Kidney glomerular epithelial cell (primary cell): ENCODE measurements at regions not wholly inside any gene's neighbourhood (a gene's known extent, or its start where the extent isn't known, plus 50 kb on each side); places are given as distances from the start of the nearest gene placed in this dataset.

Experiments used
- DNase-seq: peaks from one replicate; lab custom pipeline; 2025; lab: John Stamatoyannopoulos, UW

- DNase-seq, result no peak
Observed at GRCh38 chr21:16587141-16587581, 857.4 kb downstream of the USP25 start.

- no peak for DNase-seq
Observed at GRCh38 chr21:16587681-16588375, 858.0 kb downstream of the USP25 start.

DNA sequence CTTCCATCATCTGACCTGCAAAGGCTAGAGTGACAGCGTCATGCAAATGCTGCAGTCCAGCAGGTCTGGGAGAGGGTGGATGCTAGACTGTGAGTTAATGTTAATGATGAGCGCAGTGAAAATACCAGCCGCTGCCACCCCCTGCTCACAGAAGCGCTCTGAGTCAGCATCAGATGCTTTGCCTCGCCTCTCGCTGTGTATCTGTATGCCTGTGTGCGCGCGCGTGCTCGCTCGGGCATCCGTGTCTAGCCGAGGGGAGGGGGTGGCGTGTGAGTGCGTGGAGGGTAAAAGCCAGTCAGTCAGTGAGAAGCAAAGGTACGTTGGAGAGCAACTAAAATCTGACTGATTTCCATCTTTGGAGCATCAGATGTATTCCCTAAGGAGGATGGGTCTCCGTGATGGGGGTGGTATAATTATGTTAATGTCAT is 858.7 kb downstream of the USP25 start:
- peak; percentile 91 for DNase-seq

DNA sequence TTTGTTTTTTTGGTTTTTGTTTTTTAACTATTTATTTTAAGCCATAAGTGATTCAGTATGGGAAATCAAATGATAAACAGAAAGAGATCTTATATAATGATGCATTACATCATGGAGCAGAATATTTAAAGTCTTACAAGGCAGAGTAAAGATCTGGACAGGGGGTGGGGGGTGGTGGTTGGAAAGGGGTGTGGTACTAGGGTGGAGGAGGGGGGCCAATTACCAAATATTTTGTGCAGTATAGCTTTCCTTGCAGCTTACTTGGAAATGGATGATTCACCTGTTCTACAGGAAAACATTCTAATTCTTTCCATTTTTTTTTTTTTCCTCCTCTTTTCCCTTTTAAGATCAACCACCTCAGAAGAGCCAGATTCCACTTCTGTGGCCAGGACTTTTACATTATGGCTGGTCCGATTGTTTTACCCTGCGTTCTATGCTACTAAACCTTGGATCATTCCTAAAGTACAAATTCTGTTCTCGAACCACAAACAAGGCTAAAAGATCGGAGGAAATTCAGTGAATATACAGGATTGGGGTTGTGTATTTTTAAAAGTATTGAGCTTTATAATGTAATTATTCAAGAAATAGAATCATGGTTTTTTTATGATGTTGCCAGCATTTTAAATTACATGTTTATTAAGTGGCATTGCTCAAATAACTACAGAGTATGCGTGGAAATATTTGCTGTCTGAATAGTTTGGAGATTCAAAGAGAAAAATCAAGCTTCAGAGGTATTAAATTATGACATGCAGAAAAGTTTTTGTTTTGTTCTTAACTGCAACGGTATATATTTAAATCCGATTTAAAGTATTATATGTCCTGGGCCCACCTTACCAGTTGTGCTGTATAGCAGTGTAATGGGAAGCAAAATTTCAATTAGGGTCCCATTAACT is 859.5 kb downstream of the USP25 start:
- no peak for DNase-seq

DNA sequence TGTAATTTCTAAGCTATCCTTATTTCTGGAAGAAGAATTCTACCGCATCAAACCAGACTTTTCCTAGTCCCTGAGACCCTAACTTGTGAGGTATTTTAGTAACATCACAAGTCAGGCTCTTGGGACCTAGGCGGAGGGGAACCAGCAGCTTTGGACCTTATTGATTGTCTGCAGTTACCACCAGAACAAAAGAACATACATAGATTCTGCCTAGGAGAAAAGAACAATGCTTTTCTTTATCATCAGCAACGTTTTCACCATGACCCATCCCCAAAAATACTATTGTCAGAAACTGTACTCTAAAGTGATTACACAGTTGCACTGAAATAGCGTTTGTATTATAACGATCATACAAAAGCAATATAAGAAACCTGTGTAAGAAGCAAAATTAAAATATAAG is 860.4 kb downstream of the USP25 start:
- no peak for DNase-seq

DNA sequence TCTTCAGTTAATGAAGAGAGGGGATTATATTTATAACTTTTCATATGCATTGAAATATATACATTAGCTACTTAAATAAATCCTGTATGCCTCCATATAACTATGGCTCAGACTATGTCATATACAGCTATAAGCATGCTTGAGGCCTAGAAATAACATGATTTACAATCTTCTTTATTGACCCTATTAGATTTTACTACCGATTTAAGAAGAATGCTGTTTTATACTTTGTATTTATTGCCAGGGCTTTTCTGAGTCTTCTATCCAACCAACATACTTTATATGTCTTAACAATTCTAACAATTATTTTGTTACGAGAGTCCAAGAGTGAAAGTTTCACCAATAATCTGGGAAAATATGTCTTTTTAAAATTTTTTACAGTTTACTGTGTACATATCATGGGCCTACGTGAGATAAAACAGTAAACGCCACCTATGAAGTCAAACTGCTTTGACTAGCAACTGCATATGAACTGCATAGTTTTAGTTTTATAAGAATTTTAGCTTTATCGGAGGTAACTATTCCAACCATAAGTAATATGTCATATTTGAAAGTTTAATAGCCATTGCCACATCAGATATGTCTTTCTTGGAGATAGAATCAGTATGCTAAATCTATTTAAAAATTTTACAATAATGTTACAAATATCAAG is 861.0 kb downstream of the USP25 start:
- no peak for DNase-seq

DNA sequence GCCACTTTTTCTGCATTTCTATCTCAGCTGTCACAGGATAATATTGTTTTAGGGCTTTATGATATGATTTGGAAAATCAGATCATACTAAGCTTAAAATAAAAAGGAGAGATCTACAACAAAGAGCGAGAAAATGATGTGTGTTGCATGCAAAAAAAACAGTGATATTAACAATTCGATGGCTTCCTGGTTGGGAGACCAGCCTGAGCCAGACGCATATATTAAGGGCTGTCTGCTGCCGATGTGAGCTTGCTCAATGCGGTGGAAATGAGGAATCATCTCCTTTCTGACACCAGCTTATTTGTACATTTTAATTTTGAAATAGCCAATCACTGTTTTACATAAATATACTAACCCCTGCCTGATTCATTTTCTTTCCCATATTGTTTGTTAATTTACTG is 862.6 kb downstream of the USP25 start:
- DNase-seq, result no peak

DNA sequence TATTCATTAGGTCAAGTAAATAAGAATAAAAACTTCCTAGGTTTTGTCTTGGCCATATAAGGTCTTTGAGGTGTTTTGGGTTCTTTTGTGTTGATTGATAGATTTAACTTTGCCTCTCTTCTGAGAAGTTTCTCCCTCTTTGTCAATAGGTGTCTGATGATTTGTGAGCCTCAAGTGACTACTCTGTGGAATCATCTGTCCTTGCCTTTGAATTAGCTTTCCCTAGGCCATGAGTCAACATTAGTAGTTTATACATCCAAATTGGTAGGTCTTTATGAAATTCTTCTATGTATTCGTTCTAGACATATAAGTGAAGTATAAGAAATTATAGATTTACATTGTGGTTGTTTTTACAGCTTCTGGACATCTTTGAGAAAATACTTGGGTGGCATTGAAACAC is 864.4 kb downstream of the USP25 start:
- DNase-seq, result no peak

DNA sequence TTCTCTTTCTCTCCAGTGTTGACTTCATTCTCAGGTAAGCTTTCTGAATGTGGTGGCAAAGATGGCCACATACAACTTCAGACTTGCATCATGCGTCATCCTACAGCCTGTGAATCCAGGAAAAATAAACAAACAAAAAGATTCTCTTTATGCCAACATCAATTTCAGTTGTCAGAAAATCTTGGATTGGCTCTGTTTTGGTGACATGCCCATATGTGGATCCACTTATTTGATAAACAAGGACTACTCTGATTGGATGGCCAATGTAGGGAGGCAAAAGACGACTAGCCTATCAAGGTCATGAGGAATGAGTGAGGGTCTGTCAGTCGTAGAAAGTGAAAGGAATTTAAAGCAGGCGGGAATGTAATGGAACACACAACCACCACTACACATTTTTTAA is 866.6 kb downstream of the USP25 start:
- DNase-seq, result no peak

- no peak for DNase-seq
Observed at GRCh38 chr21:16597753-16598152, 868.0 kb downstream of the USP25 start.

- DNase-seq, result no peak
Observed at GRCh38 chr21:16605597-16605996, 875.8 kb downstream of the USP25 start.

DNA sequence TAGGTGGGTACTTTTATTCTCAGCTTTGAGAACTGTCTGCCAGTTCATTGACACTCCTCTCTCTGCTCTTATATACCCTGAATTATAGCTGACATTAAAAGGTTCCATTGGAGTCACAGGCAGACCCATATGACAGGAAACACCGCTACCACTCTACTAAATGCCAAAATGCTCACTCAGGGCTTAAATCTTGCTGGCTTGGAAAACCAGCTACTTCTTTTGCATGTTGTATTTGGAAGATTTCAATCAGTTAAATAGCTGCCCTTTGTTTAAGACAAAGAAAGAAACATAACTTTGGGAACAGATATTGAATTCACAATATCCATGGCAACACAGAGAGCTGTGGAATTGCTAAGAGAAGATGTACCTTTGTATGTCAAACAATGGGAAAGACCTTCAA is 876.5 kb downstream of the USP25 start:
- DNase-seq, result no peak

GRCh38 chr21:16608209-16608830 is 878.5 kb downstream of the USP25 start:
- no peak for DNase-seq

DNA sequence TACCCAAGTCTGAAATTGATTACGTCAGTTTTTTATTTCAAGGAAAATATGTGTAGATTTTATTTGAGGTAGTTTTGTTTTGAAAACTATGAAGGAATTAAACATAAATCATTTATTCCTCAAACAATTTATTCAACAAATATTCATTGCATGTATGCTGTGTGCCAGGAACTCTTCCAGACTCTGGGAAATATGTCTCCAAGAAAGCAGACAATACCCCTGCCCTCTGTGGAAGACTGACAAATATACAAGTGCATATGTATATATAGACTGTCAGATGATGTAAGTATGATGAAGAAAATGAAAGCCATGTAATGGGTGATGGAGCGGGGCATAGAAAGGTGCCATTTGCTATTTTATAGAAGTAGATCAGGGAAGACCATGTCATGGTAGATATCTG is 889.5 kb downstream of the USP25 start:
- DNase-seq, result no peak

- DNase-seq, result no peak
Observed at GRCh38 chr21:16620786-16621320, 891.1 kb downstream of the USP25 start.

- peak; percentile 7 for DNase-seq
Observed at GRCh38 chr21:16624479-16625118, 888.2 kb upstream of the CXADR start.

- no peak for DNase-seq
Observed at GRCh38 chr21:16625491-16625890, 887.4 kb upstream of the CXADR start.

GRCh38 chr21:16633831-16634459 is 878.9 kb upstream of the CXADR start:
- DNase-seq, result no peak

DNA sequence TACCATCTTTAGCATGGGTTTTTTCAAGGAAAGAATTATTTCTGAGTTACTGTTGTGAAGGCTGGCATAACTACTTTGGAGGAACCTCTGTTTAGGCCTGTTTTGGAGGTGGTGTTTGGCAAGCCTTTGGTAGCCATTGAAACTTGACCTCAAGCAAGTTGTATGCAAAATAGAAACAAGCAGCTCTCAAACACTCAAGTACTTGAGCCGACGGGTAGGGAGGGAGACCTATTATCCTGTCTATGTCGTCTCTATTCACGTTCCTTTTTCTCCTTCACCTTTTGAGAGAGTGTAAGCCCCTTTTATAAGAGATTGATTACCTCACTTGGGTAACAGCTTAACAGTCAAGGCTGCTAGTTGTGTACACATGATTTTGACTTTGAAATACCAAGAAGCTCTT is 878.3 kb upstream of the CXADR start:
- no peak for DNase-seq

DNA sequence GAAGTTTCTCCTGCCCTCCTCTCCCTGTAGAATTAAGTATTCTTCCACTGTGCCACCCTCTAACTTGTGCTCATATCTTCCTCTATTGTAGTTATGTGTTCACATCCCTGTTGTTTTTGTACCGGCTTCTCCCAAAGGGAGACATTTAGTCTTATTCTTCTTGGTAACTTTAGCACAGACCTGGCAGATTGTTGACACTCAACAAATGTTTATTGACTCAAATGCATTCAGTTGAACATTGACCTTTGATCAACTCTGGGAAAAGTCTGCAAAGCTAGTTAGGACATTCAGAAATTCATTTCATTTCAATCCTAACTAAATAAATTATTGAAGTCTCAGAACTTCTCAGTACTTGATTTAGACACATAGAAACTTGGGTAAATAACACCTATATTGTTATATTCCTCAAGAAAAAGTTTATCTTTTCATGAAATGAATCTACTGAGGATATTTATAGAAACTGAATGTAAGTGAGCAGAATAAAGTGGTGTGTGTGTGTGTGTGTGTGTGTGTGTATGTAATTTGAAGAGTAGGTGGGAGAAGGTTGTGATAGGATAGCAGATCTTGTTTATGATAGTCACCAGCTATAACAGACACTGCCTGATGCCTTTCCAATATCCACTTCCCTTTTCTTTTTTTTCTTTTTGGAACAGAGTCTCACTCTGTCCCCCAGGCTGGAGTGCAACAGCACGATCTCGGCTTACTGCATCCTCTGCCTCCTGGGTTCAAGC is 872.4 kb upstream of the CXADR start:
- DNase-seq, result no peak
